GM18858 (cell line): ENCODE measurements at regions not wholly inside any gene's neighbourhood (a gene's known extent, or its start where the extent isn't known, plus 50 kb on each side); places are given as distances from the start of the nearest gene placed in this dataset.

Experiments used
- ATAC-seq: cut with Tn5 transposase; IDR thresholded peaks from one replicate; pipeline ENCODE4 v1.9.1; 2021; ENCODE audit not compliant: unreplicated experiment

DNA sequence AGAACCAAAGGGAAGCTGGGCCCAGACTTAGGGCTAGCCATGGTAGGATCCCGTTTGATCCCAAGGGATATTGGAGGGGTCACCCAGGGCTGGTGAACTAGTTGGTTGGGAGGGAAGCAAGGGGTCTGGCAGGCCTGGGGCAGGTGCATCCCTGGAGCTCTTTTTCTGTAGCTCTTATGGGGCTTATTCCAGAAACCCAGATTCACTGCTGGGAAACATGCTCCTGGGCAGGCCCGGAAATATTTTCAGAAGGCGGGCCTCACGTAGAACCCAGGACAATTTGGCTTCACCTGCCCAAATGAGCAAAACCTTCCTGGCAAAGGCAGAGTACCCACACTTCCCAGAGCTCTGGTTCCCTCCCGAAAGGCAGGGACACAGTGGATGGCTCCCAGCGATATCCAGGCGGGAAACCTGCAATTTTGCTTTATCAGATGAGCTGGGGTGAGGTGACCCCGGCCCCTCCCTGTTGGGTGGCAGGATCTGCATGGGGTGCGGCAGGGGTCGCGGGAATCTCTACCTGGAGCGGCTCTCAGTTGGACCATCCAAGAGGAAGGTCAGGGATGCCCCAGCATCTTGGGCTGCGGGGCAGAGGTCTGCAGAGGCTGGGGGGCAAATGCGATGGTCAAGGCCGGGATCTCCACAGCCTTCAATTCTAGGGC lies 533.9 kb downstream of the TCERG1L start:
- ATAC-seq: no peak

DNA sequence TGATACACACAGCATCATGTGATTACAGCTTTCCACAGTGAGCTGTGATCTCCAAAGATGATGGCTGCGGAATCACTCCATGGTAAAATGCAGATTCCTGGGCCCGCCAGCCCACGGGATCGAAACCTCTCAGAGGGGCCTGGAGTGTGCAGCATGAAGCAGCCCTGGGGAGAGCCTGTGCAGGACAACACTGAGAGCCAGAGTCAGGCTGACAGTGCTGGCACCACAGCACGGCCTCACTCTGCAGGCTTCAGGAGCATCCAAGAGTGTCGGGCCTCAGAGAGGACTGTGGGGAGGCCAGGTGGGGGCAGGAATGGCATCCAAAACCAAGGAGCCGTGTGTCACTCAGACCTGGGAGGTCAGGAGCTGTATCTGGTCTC lies 533.4 kb downstream of the TCERG1L start:
- ATAC-seq: no peak

GRCh38 chr10:130780763-130781162 lies 530.8 kb downstream of the TCERG1L start:
- ATAC-seq: no peak

- no peak for ATAC-seq
These were observed 530.3 kb downstream of the TCERG1L start for GRCh38 chr10:130781206-130781605.

- no peak for ATAC-seq
These were observed 529.9 kb downstream of the TCERG1L start for GRCh38 chr10:130781623-130782022.

DNA sequence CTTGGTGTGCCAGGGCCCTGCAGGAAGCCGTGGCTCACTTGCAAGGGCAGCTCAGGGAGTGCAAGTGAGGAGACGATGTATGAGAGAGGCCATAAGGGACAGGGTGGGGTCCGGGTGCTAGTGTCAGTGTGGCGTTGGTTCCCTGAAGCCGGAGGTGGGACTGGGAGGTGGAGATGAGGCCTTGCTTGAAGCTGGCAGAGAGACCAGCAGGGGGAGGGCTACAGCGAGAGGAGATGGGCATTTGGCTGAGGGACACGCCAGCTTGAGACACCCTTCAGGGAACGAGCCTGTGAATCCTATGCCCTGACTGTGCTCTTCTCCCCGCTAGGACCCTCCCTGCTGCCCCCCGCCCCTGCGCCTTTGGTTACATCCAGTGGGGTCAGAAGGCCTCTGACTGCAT lies 529.1 kb downstream of the TCERG1L start:
- no peak for ATAC-seq

DNA sequence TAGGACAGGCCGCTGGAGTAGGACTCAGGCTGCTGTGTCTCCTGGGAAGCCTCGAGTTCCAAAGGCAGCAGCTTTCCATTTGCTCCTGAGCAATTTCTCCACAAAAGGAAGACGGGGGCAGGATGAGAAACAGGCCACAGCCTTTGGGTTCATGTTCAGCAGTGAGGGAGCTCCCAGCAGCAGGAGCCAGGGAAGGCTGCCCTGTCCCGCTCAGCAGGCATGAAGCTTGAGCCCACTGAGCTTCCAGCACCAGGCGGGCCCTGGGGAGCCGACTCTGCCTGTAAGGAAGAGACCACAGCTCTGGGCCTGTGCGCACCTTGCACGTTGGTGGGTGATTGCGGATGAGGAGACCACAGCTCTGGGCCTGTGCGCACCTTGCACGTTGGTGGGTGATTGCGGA lies 527.2 kb downstream of the TCERG1L start:
- no peak for ATAC-seq

- no peak for ATAC-seq
These were observed 525.1 kb downstream of the TCERG1L start for GRCh38 chr10:130786365-130786966.

- ATAC-seq: no peak
These were observed 524.3 kb downstream of the TCERG1L start for GRCh38 chr10:130787243-130787642.

DNA sequence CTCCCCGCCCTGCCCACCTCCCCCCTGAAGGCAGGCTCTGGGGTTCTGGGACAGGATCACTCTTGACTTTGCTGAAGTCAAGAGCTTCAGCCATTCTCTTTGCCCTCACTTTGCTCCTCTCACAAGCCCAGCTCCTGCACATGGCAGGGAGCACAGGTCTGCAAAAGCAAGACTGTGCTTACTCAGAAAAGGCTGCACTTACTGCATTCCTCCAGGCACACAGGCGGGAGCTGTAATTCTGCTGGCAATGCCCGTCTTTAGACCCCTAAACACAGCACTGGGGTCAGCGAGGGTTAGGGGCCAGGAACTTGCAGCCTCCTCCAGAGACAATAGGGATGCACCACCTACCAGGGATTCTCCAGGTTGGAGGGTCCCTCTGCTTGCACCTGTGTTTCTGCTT lies 523.7 kb downstream of the TCERG1L start:
- no peak for ATAC-seq

- ATAC-seq: no peak
These were observed 521.2 kb downstream of the TCERG1L start for GRCh38 chr10:130790339-130790738.

GRCh38 chr10:130792096-130792845 lies 519.2 kb downstream of the TCERG1L start:
- no peak for ATAC-seq

DNA sequence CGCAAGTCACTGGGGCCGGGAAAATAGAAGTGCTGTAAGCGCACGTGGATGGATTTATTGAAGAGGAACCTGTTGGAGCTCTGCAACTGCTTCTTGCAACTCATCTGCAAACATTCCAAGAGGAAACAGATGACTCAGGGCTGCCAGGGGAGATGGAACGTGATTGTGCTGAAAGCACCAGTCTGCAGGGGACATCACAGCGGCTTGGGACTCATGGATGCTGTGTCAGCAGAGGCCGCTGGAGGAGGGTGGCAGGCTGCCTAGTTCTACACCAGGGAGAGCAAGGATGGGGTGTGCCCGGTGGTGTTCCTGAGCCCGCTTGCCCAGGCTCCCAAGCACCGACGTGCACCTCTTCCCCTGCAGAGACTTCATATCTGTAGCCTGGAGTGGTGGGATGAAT lies 515.7 kb downstream of the TCERG1L start:
- ATAC-seq: no peak

- ATAC-seq: no peak
These were observed 512.0 kb downstream of the TCERG1L start for GRCh38 chr10:130799532-130799931.

DNA sequence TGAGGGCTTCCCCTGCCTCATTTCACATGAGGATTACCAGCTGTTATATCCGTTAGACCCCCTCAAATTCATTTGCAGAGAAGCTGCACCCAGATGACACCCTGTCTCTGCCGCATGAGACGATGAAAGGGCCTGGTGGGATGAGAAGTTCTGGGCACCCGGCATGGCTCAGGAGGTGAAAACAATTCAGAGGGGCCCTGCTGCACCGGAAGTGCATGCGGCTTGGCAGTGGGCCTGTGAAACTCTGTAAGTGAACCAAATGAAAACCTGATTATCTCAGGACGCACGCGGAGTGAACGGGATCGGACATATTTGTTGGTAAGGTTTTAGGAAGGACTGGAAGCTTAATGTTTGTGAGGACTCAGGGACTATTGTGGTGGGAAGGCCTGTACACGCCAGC lies 511.2 kb downstream of the TCERG1L start:
- ATAC-seq: no peak

DNA sequence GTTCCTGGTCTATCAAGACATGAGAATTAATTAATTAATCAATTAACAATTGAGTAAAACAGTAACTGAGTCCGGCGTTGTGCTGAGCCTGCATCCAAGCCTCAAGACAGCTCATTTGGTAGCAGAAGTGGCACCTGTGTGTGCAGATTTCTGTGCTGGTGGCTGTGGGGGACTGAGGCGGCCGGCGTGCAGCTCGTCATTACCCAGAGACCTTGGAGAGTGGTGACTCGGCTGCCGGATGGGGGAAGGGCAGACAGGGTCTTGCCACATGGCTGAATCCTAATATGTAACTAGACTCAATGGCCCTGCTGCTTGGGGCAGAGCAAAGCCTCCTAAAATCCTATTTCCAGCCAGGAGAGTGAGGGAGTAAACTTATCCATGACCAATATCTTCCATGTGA lies 510.2 kb downstream of the TCERG1L start:
- ATAC-seq: no peak

DNA sequence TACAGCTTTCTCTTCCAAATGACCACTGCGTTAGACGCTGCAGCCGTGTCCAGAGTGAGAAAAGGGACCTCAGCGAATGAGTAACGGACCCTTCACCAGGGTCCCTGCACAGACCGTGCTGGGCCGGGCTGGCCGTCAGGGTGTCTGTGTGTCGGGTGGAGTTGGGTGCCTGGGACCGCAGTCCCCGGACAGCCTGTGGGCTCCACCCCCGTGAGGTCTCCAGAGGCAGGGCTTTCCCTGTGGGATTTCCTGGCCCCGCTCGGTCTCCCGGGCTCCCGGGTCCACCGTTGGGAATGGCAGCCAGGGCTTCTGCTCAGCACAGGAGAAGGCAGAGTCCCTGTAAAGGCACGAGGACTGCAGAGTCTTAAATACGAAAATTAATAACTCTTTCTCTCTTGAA lies 509.7 kb downstream of the TCERG1L start:
- no peak for ATAC-seq

DNA sequence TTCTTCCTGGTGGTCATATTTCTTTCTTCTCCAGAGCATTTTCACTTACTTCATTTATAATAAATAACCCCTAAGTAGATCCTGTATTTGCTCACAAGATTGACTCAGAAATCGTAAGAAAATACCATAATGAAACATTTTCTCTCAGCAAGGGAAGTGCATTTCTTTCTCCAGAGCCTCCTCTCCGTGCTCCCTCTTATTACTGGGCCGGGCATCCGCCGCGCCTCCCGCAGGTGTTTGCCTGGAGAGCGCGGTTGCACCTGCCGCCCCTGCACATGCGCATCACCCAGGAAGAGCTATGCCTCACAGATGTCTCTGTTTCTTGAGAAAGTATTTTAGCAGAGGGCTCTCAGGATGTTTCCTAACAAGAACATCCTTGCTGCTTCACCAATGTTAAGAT lies 509.2 kb downstream of the TCERG1L start:
- no peak for ATAC-seq

DNA sequence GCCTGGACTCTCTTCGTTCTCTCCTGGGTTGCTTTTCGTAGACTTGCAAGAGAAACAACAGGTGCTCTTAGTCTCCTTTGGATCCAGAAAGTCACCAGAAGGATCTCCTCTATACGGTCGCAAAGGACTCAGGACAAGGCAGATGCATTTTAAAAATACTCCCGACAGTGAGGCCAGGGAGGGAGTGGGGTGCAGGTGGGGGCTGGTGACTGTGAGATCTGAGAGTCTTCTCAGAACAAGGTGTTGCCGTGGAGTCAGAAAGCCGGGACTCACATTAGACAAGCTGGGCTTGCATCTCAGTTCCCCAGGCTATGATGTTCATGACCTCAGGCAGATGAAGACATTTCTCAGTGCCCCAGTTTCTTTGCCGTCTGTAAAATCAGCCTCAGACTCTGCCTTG lies 507.2 kb downstream of the TCERG1L start:
- no peak for ATAC-seq

GRCh38 chr10:130804778-130805634 lies 506.5 kb downstream of the TCERG1L start:
- no peak for ATAC-seq

- ATAC-seq: no peak
These were observed 505.9 kb downstream of the TCERG1L start for GRCh38 chr10:130805635-130806030.
